ENCODE measurements at regions not wholly inside any gene's neighbourhood (a gene's known extent, or its start where the extent isn't known, plus 50 kb on each side); places are given as distances from the start of the nearest gene placed in this dataset.
"Not testable (repeated sequence)": the region's sequence is repeated elsewhere in the genome, so short reads cannot be mapped to it uniquely, and the experiment has no call there.

GRCh38 chr9:40097992-40098391 is 742.5 kb downstream of the SPATA31A1 start:
- DNase-seq (ENCODE audit: low read depth in 3 of 3, low spot score in 1 of 3), result not testable (repeated sequence)

GRCh38 chr9:40106003-40106782 is 750.7 kb downstream of the SPATA31A1 start:
- peak in 1 of 3 donors; percentile 2 for DNase-seq (ENCODE audit: low read depth in 3 of 3, low spot score in 1 of 3)

GRCh38 chr9:40106783-40107248 is 751.3 kb downstream of the SPATA31A1 start:
- not testable (repeated sequence) for DNase-seq (ENCODE audit: low read depth in 3 of 3, low spot score in 1 of 3)

- not testable (repeated sequence) for DNase-seq (ENCODE audit: low read depth in 3 of 3, low spot score in 1 of 3)
Measured at GRCh38 chr9:40107251-40107650, 751.8 kb downstream of the SPATA31A1 start.

GRCh38 chr9:40108465-40108864 is 753.0 kb downstream of the SPATA31A1 start:
- DNase-seq (ENCODE audit: low read depth in 3 of 3, low spot score in 1 of 3), result not testable (repeated sequence)

- not testable (repeated sequence) for DNase-seq (ENCODE audit: low read depth in 3 of 3, low spot score in 1 of 3)
Measured at GRCh38 chr9:40110751-40111150, 755.3 kb downstream of the SPATA31A1 start.

- DNase-seq (ENCODE audit: low read depth in 3 of 3, low spot score in 1 of 3), result not testable (repeated sequence)
Measured at GRCh38 chr9:40111571-40111970, 756.1 kb downstream of the SPATA31A1 start.

GRCh38 chr9:40130598-40130997 is 775.1 kb downstream of the SPATA31A1 start:
- not testable (repeated sequence) for DNase-seq (ENCODE audit: low read depth in 3 of 3, low spot score in 1 of 3)

GRCh38 chr9:40169204-40169603 is 813.7 kb downstream of the SPATA31A1 start:
- not testable (repeated sequence) for DNase-seq (ENCODE audit: low read depth in 3 of 3, low spot score in 1 of 3)

- DNase-seq (ENCODE audit: low read depth in 3 of 3, low spot score in 1 of 3), result not testable (repeated sequence)
Measured at GRCh38 chr9:40173316-40173715, 817.8 kb downstream of the SPATA31A1 start.

- DNase-seq (ENCODE audit: low read depth in 3 of 3, low spot score in 1 of 3), result not testable (repeated sequence)
Measured at GRCh38 chr9:40174035-40174434, 818.6 kb downstream of the SPATA31A1 start.

GRCh38 chr9:40177403-40177802 is 821.9 kb downstream of the SPATA31A1 start:
- DNase-seq (ENCODE audit: low read depth in 3 of 3, low spot score in 1 of 3), result not testable (repeated sequence)

GRCh38 chr9:40191403-40191802 is 835.9 kb downstream of the SPATA31A1 start:
- not testable (repeated sequence) for DNase-seq (ENCODE audit: low read depth in 3 of 3, low spot score in 1 of 3)

- DNase-seq (ENCODE audit: low read depth in 3 of 3, low spot score in 1 of 3), result not testable (repeated sequence)
Measured at GRCh38 chr9:40192162-40192561, 836.7 kb downstream of the SPATA31A1 start.

GRCh38 chr9:40196165-40196714 is 840.8 kb downstream of the SPATA31A1 start:
- not testable (repeated sequence) for DNase-seq (ENCODE audit: low read depth in 3 of 3, low spot score in 1 of 3)

GRCh38 chr9:40196803-40197202 is 841.3 kb downstream of the SPATA31A1 start:
- DNase-seq (ENCODE audit: low read depth in 3 of 3, low spot score in 1 of 3), result not testable (repeated sequence)

GRCh38 chr9:40221596-40222233 is 866.2 kb downstream of the SPATA31A1 start:
- not testable (repeated sequence) for DNase-seq (ENCODE audit: low read depth in 3 of 3, low spot score in 1 of 3)

- peak in 1 of 3 donors; percentile 0 for DNase-seq (ENCODE audit: low read depth in 3 of 3, low spot score in 1 of 3)
Measured at GRCh38 chr9:40222617-40223200, 867.2 kb downstream of the SPATA31A1 start.

GRCh38 chr9:40223353-40223752 is 867.9 kb downstream of the SPATA31A1 start:
- peak in 1 of 3 donors; percentile 0 for DNase-seq (ENCODE audit: low read depth in 3 of 3, low spot score in 1 of 3)
